ENCODE measurements at regions not wholly inside any gene's neighbourhood (a gene's known extent, or its start where the extent isn't known, plus 50 kb on each side); places are given as distances from the start of the nearest gene placed in this dataset.
A peak's percentile ranks its signal among the peaks of the same experiment; 100 is the strongest.
"Not testable (repeated sequence)": the region's sequence is repeated elsewhere in the genome, so short reads cannot be mapped to it uniquely, and the experiment has no call there.

- ATAC-seq: no peak
Measured at GRCh38 chr2:226121046-226121738, 678.4 kb downstream of the IRS1 start.

DNA sequence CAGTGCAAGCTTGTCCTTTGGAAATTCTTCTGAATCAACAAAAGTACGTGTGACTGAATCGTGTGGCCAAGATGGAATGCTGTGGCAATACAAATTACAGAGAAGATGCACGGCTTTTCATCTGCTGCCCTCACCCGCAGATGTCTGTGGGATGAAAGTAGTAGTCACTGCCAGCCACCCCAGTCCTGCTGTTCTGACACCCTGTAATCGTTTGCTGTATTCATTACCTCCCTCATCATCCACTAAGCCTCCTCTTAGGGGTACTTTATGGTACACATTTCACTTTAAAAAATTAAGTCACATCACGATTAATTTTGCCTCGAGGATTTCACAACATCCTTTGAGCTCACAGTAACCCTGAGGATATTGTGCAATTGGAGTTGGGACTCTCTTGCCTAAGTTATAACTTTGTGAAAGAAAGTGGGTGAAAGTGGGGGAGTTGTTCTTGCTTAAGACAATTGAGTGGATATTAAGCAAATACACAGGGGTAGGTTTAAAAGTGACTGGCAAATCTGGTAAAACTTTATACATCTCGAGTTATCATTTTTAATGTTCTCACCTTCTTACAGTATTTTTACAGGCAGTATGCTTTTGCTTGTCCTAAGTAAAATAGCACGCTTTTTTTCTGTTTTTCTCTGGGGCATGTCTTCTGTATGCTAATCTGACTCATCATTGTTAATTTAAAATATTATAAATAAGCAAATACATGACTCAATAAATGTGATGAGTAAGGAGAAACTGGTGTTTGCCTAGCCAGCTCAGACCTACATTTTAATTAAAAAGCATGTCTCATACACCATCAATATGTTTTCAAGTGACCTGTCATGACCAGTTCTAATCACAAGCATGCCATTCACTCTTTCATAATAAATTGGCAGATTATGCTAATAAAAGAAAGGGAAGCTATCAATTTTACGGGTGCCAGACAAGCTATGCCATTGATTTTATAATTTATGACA lies 680.9 kb downstream of the IRS1 start:
- ATAC-seq: peak; percentile 87

DNA sequence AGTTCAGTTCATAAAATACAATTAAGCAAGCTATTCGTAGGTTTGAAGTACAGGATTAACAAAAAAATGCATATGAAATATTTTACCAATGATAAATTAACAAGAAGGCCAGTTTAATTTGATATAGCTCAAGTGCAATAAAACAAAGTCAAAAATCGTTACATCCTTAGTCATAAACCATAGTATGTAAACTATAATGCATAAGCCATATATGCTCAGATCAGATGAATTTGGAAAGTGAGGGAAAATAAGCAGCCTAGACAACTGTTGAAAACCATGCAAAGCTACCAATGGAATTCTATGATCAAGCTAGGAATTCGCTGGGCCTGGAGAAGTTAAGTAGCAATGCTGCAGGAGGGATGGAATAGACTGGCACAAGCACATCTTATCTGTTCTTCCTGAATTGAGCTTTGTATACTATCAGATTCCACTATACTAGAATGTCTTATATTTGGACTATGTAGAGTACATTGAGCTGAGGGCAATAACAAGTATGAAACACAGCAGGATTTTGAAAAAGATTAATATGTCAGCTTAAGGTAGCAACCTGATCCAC lies 682.0 kb downstream of the IRS1 start:
- ATAC-seq: no peak

GRCh38 chr2:226116346-226116745 lies 683.3 kb downstream of the IRS1 start:
- no peak for ATAC-seq

DNA sequence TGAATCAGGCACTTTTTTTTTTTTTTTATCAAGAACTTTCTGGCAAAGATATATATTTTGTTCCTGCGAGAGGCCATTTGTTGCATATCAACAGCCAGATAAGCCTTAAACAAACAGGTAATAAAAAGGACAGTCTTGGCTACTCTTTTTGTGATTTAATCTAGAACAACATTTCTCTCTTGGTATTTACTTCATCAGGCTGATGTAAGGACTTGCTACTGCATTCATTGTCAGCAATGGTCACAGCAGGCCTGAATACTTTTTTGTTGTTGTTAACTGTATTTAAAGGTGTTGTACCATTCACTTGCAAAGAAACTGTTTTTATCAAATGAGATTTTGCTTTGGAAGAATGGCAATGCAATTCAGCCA lies 683.8 kb downstream of the IRS1 start:
- no peak for ATAC-seq

GRCh38 chr2:226115102-226115831 lies 684.4 kb downstream of the IRS1 start:
- ATAC-seq: peak; percentile 91

DNA sequence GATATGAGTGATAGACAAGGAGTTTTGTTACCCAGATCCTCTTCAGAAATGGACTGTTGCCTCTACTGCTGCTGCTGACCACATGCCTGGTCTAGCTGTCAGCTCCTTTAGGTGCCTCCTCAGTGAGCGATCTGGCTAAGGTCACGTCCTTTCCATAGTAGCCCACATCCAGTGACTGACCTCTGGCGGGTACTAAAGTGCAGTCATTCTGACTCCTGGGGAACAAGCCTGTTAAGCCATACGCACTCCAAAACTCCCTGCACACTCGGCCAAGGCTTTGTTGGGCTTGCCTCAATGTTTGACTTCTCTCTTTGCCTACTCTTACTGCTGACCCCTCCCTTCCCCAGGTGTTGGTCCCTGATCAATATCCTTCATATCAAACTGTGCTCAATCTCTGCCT lies 685.2 kb downstream of the IRS1 start:
- ATAC-seq: no peak

GRCh38 chr2:226098861-226099745 lies 699.6 kb downstream of the NYAP2 start:
- no peak for ATAC-seq

GRCh38 chr2:226095058-226095457 lies 695.5 kb downstream of the NYAP2 start:
- ATAC-seq: no peak

- ATAC-seq: no peak
Measured at GRCh38 chr2:226093364-226093763, 693.9 kb downstream of the NYAP2 start.

GRCh38 chr2:226088366-226088674 lies 688.8 kb downstream of the NYAP2 start:
- ATAC-seq: no peak

GRCh38 chr2:226087505-226088365 lies 688.2 kb downstream of the NYAP2 start:
- ATAC-seq: peak; percentile 25

DNA sequence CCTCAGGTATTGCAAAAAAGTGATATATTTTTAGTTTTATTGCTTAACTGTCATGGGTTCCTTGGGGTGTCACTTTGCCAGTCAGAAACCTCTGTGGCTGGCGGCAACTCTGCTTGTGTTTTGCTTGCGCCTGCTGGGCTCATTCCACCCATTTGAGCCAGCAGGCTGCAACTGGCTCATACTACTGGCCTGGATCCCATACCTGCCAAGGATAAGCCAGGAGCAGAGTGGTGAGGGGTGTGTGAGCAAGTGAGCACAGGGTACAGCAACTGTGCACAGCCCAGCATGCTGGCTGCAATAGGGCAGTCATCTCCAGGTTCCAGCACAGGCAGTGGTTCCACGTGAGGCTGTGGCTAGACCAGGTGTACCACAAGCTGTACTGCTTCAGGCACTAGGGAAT lies 687.5 kb downstream of the NYAP2 start:
- ATAC-seq: peak; percentile 83

GRCh38 chr2:226086190-226086589 lies 686.7 kb downstream of the NYAP2 start:
- ATAC-seq: no peak

- ATAC-seq: not testable (repeated sequence)
Measured at GRCh38 chr2:226085425-226085824, 685.9 kb downstream of the NYAP2 start.

- ATAC-seq: no peak
Measured at GRCh38 chr2:226080334-226080733, 680.8 kb downstream of the NYAP2 start.

DNA sequence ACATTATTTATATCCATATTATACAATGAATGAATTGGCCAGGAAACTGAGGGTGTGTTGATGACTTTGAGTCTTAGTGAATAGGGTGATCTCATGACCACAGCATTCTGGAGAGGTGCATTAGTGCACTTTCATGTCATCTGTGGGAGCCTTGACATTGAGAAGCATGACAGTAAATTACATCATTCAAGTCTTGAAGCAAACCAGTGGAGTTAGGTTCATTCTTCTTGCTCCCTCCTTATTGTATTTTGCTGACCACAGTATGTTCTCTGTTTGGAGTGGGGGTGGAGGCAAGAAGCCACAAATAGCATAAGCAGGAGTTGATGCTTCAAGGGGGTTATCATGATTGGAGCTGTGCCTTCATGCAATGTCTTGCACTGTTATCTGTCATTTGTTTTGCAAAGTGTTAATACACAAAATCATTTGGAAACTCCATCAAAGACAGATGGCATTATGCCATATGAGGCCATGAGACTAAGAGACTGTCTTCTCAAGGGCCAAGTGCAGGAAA lies 680.2 kb downstream of the NYAP2 start:
- peak; percentile 98 for ATAC-seq

- ATAC-seq: no peak
Measured at GRCh38 chr2:226079196-226079595, 679.7 kb downstream of the NYAP2 start.

DNA sequence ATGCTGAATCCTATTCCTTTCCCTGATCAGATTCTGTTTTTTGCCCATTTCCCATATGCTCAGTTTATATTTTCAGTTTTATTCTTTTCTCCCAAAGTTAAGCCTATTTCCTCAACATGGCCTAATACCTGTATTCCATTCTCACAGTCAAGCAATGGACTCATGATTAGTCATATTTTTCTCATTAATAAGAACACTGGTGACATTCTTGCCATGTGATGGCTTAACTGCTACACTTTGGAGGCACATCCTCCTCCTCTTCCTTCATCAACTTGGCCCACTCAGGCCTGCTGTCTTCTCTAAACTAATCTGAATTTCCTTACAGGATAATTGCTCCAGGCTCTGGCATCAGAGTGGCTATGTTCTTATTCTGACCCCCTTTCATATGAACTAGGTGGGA lies 679.2 kb downstream of the NYAP2 start:
- peak; percentile 82 for ATAC-seq

GRCh38 chr2:226077841-226078240 lies 678.3 kb downstream of the NYAP2 start:
- no peak for ATAC-seq

DNA sequence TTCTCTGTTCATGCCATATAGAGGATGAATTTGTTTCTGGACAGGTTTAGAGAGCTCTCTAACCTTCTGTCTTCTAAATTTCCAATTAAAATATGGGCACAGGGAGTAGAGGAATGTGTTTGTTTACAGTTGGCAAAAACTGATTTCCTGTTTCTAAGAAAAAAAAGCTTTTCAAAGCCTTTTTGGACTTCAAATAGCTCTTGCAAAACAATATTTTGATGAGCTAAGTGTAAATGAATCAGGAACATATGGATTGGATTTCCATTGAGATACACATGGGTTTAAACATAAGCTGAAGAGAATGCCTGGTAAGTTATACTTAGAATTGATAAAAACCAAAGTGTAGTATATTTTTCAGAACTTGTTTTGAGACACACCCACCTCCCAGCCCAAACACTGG lies 677.5 kb downstream of the NYAP2 start:
- no peak for ATAC-seq

Data from esophagus mucosa (tissue), 1 donor.